Fibroblast of upper back skin (primary cell): ENCODE measurements at regions not wholly inside any gene's neighbourhood (a gene's known extent, or its start where the extent isn't known, plus 50 kb on each side); places are given as distances from the start of the nearest gene placed in this dataset.
"Not testable (repeated sequence)": the region's sequence is repeated elsewhere in the genome, so short reads cannot be mapped to it uniquely, and the experiment has no call there.

Experiments
- DNase-seq: peaks from one replicate; pipeline ENCODE4 v3.0.0-alpha.2; 2013

DNA sequence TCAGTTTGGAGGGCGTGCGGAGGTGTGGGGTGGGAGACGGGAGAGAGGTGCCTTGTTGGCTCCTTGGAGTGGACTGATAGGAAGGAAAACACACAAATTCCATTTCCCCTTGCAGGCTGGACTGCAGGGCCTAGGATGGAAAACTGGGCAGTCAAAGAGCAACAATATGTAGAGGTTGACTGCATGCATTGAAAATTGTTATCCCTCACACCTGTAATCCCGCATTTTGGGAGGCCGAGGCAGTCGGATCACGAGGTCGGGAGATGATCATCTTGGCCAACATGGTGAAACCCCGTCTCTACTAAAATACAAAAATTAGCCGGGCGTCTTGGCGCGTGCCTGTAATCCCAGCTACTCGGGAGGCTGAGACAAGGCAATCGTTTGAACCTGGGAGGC lies 128.2 kb downstream of the PPIAL4G start:
- no peak for DNase-seq

DNA sequence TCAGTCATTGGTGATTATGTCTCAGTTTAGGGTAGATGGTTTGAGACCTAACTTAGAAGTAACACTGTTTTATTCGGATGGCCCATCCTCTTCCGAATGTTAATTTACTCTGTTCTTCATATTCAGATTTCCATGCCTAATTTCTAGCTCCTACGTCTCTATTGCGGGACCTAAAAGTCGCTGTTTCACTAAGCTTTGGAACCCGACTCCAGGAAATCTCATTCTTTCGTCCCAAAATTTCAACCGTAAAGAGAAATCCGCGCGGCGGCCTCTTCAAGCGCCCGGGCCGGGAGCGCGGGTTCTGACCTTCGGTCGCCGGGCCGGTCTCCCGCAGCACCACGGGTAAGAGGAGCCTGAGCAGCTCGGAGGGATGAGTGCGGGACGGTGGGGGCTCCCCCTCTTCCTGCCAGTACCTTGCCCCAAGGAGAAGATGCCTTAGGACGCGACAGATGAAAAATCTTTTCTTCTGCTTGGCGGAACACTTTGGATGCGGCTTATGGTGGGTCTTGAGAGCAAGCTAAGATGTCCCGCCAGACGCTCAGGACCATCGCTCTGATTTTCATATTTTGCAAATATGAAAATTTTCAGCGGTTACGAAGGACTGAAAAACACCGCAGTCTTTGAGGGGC lies 128.7 kb downstream of the PPIAL4G start:
- no peak for DNase-seq

DNA sequence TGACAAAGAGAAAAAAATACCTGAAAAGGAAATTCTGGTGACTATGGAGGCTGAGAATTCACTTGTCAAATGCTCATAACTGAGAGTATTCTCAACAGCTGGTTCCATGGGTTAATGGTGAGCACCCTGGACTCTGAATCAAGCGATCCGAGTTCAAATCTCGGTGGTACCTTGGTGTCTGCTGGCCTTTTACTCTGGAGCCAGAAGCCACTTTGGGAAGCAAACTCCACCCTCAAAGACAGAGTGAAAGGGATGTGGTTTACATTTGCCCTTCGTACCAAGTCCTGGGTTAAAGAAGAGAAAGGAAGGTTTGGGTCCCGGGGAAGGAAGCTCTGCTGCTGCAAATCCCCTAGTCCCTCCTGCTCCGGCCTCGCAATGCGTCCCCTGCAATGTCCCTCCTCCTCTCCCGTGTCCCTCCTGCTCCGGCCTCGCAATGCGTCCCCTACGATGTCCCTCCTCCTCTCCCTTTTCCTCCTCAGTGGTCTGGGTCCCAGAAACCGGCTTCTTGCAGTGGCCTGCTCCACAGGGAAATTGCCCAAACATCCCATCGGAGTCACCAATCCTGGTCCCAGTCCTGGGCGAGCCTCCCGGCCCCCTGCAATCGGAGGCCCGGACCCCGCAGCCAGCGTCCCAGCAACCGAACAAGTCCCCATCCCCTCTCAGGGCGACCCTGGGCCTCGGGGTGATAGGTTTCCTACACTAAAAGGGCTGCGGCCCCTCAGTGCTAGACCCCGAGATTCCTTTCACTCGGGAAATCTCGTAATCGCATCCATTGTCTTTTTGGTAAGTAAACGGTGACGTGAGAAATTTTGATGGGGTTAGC lies 129.4 kb downstream of the PPIAL4G start:
- peak; percentile 79 for DNase-seq

DNA sequence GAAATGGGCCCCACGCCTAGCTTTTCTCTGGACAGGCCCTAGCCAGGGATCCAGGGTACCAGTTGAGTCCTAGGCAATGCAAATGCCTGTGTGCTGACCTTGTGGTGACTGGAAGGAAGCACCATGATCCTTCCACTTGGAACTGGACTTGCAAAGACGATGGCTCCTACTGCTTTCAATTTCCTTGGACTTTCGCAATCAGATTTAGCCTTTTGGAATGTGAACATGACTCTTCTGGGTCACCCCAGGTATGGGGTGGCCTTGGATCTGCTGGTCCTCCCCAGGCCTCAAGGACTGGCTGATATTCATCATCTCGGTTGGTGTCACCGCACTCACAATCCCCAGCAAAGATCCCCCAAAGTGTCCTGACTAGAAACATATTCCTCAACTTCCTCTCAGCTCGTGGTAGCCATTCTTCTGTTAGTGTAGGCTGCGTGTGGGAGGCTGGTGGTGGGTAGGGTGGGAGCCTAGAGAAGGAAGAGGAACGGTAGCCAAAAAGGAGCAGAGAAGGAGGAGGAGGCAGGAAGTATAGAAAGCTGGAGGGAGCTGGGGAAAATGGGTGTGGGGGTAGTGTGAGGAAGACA lies 130.5 kb downstream of the PPIAL4G start:
- no peak for DNase-seq

DNA sequence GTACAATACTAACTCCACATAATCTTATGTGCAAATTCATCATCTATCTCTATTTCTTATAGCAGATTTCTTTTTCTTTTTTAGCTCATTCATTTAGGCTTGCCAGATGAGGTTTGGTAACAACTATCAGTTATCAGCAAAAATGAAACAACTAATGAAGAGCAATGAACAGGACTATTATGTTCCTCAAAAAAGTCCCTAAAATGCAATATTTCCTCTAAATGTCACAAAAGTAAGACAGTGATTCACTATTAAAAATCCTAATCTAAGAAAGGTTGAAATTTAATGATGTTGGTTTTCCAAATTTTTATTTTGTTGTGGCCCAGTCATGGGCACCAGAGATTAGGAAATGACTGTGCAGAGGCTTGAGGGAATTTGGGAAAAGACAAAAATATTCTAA lies 135.3 kb downstream of the PPIAL4G start:
- DNase-seq = no peak

DNA sequence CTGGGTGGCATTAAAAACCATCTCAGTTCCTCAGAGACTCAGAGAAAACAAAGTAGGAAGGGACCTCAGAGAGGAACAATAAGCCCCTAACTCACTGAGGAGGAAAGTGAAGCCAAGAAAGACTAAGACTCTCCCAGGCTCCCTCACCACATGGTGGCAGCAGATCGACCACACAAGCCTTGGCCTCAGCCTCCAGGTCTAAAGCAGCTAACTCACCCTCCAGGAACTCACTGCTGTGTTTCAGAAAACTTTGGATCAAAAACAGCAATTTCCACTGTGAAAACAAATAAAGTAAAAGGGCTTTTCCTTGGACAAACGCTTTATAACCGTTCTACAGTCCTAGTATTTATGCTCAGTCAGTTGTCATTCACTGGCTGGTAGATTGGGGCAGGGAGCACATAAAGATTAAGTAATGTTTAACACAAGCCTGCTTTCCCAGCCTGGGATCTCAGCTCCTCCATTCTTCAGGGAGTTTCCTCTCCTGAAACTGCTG lies 137.4 kb downstream of the PPIAL4G start:
- DNase-seq = peak; percentile 50

DNA sequence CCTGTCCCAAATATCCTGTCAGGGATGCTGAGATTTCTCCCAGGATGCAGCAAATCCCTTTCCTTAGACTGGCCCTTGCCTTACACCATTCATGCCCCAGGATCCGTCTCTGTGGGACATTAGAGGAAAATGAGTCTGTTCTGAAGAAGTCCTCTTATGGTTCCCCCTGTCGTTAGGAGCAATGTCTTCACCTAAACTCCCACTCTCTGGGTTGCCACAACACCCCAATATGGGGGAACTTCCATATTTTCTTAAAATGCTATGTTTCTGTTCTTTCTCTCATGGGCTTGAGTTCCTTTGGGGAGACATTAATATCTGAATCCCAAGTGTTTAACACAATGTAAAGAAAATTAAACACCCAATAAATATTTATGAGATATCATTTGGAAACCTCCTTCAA lies 138.5 kb downstream of the PPIAL4G start:
- not testable (repeated sequence) for DNase-seq

DNA sequence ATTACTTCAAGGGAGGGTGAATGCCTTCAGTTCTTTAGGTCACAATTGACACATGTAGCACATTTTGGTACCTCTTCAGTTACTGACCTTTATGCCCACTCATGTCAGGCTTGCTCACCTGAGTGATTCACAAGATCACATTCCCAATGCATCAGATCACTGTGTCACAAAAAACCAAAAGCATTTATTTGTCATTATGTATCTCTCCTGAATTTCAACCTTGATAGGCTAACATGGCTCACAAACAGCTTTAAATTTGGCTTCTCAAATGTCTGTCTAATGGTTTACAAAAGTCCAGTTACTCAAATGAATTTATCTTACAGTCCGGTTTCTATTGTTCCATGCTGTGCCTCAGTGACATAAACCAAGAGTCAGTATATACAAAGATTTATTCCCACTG lies 141.4 kb downstream of the PPIAL4G start:
- DNase-seq = not testable (repeated sequence)

DNA sequence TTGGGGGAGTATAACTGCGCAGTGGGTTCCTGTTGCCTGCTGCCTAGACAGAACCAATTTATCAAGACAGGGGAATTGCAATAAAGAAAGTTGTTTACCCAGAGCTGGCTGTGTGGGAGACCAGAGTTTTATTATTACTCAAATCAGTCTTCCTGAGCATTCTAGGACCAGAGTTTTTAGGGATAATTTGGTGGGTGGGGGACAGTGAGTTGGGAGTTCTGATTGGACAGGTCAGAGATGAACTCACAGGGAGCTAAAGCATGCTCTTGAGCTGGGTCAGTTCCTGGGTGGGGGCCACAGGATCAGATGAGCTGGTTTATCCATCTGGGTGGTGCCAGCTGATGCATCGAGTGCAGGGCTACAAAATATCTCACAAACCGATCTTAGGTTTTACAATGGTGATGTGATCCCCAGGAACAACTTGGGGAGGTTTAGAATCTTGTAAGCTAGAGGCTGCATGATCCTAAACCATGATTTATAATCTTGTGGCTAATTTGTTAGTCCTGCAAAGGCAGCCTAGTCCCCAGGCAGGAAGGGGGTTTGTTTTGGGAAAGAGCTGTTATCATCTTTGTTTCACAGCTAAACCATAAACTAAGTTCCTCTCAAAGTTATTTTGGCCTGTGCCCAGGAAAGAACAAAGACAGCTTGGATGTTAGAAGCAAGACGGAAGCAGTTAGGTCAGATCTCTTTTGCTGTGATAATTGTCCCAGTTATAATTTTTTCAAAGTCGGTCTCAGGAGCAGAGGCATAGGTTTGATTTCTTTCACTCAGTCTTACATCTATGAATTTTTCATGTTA lies 146.8 kb downstream of the PPIAL4G start:
- DNase-seq = not testable (repeated sequence)

DNA sequence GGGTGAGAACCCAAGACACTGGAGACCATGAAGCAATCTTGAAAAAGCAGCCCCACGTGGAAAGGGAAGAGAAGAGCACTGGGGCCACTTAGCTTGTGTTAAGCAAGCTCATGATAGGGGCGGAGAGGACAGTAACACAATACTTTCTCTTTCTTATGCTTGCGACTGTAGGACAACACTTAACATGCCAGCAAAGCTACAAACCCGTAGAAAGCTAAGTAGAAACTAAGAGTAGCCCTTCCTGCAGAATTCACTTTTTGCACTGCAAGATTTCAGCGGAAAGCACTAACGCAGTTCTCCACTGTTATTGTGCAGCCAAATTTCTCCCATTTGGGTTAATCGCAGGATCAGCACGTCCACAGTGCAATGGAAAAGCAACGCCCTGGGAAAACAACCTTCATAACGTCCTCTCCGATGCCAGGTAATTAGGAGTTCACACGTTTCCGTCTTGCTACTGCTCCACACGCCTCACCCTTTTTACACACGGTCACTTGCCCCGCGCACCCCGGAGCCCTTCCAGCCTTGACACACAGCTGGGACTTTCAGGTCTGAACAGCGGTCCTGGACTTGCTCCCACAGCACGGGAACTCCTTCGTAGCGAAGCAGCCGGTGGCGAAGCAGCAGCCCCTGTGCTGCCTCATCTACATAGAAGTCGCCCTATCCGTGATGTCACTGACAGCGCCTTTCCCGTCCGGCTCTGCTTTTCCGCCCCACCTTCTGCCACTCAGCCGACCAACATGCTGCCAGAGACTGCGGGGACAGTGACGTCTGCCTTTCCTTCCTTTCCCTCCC lies 148.6 kb downstream of the PPIAL4G start:
- peak; percentile 94 for DNase-seq

DNA sequence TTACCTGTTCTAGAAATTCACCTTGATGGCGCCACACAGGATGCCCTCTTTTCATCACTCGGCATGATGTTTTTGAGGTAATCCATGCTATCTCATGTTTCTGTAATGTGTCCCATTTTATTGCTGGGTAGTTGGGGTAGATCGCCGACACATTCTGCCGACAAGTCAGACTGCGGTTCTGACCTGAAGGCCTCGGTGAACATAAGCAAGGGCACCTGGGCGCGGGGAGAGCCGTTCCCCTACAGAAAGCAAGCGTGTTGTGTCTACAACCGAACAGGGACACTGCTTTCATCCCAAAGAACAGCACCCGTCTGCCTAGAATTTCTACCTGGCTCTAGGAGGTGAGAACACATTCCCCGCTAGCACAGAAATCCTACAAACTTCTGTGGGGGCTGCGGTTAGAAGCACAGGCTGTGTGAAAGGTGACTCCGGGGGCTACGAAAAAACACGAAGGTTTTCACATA lies 149.2 kb downstream of the PPIAL4G start:
- DNase-seq = no peak

DNA sequence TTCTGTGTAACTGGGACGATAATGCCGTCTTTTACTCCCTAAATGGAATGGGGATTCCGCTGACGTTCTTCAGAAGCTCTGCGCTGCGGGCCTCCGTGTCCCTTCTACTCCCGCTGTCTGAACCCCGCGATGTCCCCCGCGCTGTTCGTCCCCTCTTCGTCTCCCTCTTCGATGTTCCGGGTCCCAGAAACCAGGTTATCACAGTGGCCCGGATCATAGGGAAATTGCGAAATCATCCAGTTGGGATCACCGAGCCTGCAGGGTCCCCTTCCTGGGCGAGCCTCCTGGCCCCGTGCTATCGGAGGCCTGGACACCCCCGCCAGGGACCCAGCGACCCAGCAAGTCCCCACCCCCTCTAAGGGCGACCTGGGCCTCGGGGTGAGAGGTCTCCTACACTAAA lies 154.2 kb downstream of the PPIAL4G start:
- DNase-seq = no peak

DNA sequence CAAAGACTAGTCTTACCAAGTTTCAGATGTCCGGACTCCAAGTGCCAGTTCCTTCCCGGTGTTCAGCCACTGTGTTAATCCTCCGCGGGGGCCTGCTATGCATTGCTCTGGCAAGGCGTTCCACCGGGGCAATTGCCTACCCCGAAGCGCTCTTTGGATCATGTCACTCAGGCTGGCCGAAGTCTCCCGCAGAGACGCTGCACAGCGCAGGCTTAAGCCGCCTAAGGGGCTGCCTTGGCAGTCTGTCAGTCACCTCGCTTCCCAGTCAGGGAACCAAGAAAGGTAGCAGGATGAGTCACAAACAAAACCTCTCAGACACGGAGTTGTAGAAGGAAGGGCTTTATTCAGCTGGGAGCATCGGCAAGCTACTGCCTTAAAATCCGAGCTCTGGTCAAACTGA lies 158.1 kb downstream of the PPIAL4G start:
- not testable (repeated sequence) for DNase-seq

DNA sequence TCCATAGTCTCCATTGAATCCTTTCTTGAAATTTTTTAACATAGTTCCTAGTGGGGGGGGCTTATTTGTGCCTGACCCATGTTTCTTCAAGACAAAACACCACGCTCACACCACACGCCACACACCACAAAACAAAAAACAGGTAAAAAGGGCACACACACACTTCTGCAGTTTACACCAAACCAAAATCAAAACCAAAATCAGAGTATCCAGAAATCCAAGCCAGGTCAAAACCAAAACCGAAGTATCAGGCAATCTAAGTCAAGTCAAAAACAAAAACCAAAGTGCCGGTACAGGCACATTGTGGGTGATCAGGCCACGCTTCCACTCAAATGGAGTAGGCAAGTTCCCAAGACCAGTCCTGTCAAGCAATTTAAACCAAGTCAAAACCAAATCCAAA lies 158.6 kb downstream of the PPIAL4G start:
- DNase-seq = not testable (repeated sequence)

DNA sequence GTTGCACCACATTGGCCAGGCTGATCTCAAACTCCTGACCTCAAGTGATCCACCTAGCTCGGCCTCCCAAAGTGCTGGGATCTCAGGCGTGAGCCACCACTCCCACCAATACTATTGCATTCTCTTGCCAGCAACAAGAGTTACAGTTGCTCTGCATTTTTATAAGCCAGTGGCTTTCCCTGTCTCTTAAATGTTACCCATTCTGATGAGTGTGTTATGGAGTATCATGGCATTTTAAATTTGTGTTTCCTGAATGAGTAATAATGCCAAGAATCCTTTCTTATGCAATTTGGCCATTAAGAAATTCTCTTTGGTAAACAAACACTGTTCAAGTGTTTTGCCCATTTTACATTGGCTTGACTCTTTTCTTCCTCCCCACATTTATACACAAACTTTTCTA lies 163.0 kb downstream of the PPIAL4G start:
- DNase-seq = not testable (repeated sequence)

DNA sequence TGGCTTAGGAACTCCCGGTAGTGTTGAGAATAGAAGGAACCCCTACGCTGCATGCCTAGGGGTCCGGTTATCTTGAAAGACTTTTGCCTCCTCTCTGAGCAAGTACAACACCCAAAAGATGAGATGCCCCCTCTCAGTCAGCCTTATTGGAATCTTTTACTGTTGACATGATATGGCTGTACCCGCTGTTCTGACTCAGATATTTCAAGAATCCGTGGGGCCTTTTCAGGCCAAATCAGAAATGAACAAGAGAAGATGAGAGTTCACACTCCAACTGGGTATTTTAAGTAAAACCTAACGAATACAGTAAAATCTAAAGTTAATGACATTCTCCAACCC lies 164.2 kb downstream of the PPIAL4G start:
- DNase-seq = no peak

DNA sequence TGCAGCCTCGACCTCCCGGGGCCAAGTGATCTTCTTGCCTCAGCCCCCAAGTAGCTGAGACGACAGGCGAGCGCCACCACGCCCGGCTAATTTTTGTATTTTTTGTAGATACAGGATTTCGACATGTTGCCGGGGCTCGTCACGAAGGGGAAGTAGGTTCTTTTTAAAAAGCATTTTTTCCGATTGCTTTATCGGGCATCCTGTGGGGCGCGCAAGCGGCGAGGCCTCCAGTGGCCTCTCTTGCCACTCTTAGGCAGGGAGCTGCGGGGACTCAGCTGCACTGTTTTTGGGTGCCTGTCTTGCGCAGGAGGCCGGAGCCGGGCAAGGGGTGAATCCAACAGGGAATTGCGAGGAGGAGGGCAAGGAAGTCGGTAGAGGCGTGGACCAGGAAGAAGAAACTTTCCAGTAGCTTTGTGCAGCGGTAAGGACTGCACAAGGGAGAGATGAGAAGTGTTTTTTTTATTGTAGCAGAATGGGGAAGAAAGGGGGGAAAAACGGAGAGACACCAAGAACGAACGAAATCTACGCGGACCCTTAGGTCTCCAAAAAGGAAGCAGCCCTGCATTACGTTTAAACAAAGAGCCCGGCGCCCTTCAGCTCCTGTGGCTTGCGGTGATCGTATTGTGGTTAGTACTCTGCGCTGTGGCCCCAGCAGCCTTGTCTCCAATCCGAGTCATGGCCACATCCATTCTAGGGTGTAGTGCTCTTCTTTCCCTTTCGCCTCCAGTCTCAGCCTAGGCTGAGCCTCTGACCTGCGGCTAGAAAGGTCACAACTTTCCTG lies 164.8 kb downstream of the PPIAL4G start:
- DNase-seq = peak; percentile 20

DNA sequence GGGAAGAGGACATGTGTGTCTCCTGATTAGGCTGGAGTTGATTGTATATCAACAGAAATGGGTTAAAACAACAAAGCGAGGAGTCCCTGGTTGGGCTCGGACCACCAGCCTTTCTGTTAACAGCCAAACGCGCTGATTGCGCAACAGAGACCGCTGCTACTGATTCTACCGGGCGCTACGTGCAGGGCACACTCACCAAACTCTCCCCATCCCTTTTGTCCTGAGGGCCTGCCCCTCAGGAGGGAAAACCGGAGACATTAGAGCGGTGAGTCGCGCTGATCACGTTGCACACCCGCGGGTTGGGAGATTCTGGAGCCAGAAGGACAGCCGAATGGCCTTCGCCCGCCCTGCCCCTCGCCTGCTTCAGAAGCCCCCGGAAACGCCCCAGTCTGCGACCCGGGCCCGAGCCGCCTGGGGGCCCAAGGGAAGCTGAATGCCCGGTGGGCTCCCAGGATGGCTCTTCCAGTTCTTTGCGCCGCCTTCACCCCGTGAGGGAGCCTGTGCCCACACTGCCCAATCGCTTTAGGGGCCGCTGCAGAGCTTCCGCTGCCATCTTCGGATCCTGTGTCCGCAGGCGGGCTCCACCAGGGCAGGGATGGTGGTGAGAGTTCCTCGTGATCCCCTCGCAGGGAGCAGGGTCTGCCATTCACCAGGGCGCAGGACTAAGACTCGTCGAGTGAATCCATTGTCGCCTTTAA lies 165.4 kb upstream of the NBPF11 start:
- DNase-seq = no peak

DNA sequence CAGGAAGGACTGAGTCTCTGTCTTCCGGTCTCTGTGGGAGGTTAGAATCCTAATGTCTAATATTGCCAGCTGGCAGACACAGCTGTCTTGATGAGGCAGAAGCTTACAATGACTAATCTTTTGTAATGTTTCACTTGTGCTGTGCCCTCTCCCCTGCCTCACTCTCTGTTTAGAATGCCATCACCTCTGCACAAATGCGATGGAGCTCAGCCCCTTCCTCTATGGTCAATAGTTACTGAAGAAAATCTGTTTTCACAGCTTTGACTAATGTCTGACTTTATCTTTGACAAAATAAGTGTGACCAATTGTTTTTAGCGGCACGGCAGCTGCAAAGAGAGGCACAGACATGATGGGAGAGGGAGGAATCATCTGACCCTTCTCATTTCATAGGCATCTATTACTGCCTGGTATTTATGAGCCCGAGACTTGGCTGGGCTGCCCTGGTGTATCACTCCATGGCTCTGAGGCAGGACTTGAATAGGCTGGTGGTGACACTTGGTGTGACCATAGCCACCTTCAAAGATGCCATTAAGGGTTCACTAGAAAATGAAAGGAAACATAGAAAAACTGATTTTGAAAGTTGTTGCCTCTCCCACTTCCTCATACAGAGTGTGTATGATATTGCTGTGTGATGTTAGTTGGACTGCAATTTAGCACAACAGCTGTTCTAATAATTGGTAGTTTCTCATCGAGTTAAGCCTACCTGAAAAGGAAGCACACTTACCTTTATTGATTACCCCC lies 163.2 kb upstream of the NBPF11 start:
- DNase-seq = peak; percentile 59

DNA sequence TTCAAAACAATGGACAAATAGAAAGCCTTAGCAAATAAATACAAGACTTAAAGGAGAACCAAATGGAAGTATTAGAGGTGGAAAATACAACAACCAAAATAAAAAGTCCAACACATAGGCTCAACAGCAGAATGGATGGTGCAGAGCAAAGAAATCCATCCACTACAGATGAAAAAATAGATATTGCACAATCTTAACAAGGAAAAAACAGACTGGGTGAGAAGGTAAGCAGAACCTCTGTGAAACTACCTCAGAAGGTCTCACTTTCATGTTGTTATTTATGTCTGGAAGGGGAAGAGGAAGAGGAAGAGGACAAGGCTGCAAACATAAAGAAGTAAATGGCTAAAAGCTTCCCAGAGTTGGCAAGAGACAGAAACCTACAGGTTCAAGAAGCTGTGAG lies 158.7 kb upstream of the NBPF11 start:
- no peak for DNase-seq
